RWPE2 (cell line): ENCODE measurements at regions not wholly inside any gene's neighbourhood (a gene's known extent, or its start where the extent isn't known, plus 50 kb on each side); places are given as distances from the start of the nearest gene placed in this dataset.

Experiments used
- ATAC-seq: fragments of 200-7000 bp; cut with Tn5 transposase; 3 replicates; pipeline ENCODE4 v1.9.1; 2021; ENCODE audit warnings: low read depth
- DNase-seq: peaks from one replicate; pipeline ENCODE4 v3.0.0-alpha.2; 2020; ENCODE audit warnings: low spot score
- H3K27ac ChIP-seq: fragments of 450-650 bp; 2 replicates; pipeline ENCODE4 v1.5.1; 2017; ENCODE audit warnings: mild to moderate bottlenecking; ENCODE audit not compliant: poor library complexity, severe bottlenecking
- H3K27me3 ChIP-seq: fragments of 250-450 bp; sonication (Bioruptor Pico); 2 replicates; pipeline ENCODE4 v1.5.1; 2021; ENCODE audit warnings: mild to moderate bottlenecking, moderate library complexity; ENCODE audit not compliant: insufficient read depth, poor library complexity, severe bottlenecking
- H3K36me3 ChIP-seq: fragments of 250-450 bp; sonication (Bioruptor Pico); 2 replicates; pipeline ENCODE4 v1.5.1; 2020; ENCODE audit warnings: low read depth, mild to moderate bottlenecking, moderate library complexity
- H3K4me1 ChIP-seq: fragments of 250-450 bp; sonication (Bioruptor Pico); 2 replicates; pipeline ENCODE4 v1.5.1; 2021; ENCODE audit warnings: mild to moderate bottlenecking, moderate library complexity; ENCODE audit not compliant: insufficient read depth, poor library complexity, severe bottlenecking
- H3K4me3 ChIP-seq: fragments of 250-450 bp; sonication (Bioruptor Pico); 2 replicates; pipeline ENCODE4 v1.5.1; 2021; ENCODE audit warnings: mild to moderate bottlenecking, moderate library complexity; ENCODE audit not compliant: severe bottlenecking
- H3K9me3 ChIP-seq: fragments of 250-450 bp; sonication (Bioruptor Pico); 2 replicates; pipeline ENCODE4 v1.5.1; 2021; ENCODE audit warnings: mild to moderate bottlenecking, moderate library complexity; ENCODE audit not compliant: severe bottlenecking
- TF ChIP-seq, protein P1 (sequence below): fragments of 450-650 bp; IDR thresholded peaks from one replicate; pipeline ENCODE4 v1.5.1; 2017; ENCODE audit warnings: mild to moderate bottlenecking, moderate library complexity; ENCODE audit not compliant: poor library complexity, severe bottlenecking

DNA sequence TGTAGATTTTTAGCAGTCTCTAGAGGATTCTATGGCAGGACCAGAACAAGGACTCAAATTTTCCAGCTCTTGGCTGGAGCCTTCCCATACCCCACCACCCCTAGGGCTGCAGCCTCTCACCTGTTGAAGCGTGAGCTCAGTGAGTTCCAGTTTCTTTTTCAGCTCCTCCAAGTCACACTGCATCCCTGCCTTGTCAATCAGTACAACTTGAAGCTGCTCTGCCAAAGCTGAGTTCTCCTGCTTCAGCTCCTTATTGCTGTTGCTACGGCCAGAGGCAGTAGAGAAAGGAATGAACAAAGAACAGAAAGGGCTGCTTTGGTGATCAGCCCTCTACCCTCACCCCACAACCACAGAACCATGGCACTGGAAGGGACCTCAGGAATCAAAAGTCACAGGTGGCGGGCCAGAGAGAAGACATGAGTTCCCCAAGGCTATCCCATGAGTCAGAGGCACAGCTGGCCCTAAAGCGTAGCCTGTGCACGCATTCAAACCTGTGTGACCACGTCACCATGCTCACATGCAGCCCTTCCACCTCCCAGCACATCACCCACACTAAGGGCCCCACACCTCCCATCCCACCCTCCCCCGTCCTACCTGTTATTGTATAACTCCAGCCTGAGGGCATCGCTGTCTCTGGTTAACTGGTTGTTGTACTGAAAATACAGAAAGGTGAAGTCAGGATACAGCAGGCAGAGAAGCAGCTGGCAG is 83.3 kb upstream of the C2CD4B start:
- DNase-seq (no peak), ATAC-seq (peak; percentile 62)
- no peaks in the 10 kb centered on the region for H3K36me3 ChIP-seq
- TF ChIP-seq, protein P1, sequence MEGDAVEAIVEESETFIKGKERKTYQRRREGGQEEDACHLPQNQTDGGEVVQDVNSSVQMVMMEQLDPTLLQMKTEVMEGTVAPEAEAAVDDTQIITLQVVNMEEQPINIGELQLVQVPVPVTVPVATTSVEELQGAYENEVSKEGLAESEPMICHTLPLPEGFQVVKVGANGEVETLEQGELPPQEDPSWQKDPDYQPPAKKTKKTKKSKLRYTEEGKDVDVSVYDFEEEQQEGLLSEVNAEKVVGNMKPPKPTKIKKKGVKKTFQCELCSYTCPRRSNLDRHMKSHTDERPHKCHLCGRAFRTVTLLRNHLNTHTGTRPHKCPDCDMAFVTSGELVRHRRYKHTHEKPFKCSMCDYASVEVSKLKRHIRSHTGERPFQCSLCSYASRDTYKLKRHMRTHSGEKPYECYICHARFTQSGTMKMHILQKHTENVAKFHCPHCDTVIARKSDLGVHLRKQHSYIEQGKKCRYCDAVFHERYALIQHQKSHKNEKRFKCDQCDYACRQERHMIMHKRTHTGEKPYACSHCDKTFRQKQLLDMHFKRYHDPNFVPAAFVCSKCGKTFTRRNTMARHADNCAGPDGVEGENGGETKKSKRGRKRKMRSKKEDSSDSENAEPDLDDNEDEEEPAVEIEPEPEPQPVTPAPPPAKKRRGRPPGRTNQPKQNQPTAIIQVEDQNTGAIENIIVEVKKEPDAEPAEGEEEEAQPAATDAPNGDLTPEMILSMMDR = no peak
- H3K27ac ChIP-seq = no peak overlapping the region
- H3K4me3 ChIP-seq = no peak overlapping the region
- no peaks in the 10 kb centered on the region for H3K27me3 ChIP-seq
- no peaks in the 10 kb centered on the region for H3K9me3 ChIP-seq
- peaks cover 2% of the 10 kb centered on the region for H3K4me1 ChIP-seq

DNA sequence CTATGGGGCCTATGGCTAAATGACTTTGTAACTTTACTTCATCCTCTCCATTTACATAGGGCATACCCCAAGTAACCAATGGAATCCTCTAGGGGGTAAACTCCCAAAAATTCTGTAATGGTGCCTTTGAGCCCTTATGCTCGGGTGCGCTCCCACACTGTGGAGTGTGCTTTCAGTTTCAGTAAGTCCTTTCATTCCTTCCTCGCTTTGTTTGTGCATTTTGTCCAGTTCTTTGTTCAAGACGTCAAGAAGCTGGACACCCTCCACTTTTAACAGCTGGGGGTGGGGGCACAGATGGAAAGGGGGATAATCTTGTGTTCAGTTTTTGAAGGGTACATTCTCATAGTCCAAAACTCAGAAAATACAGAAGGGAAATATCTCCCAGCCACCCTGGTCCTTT is 84.4 kb upstream of the C2CD4B start:
- ATAC-seq (no peak), DNase-seq (no peak)
- TF ChIP-seq, protein P1 = no peak
- no peaks in the 10 kb centered on the region for H3K27me3 ChIP-seq
- no peak overlapping the region for H3K27ac ChIP-seq
- no peaks in the 10 kb centered on the region for H3K36me3 ChIP-seq
- peaks cover 2% of the 10 kb centered on the region for H3K4me1 ChIP-seq
- no peaks in the 10 kb centered on the region for H3K9me3 ChIP-seq
- no peak overlapping the region for H3K4me3 ChIP-seq

DNA sequence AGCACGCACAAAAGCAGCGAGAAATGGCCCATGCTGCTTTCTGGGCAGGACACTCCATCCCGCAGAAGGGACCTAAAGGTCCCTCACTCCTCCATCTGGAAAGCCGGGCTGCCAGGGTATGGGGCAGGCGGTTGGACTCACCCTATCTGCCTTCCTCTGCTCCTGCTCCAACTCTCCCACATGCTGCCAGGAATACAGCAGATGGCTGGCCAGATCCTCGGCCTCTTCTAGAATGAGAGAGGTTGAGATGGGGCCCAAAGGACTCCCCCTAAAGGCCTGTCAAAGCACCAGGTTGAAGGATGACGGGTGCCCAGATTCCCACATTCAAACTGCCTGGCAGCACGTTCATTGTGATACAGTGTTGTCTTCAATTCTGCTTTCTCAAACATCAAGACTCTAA is 85.1 kb upstream of the C2CD4B start:
- no peaks in the 10 kb centered on the region for H3K9me3 ChIP-seq
- no peak overlapping the region for H3K4me3 ChIP-seq
- H3K27me3 ChIP-seq = no peaks in the 10 kb centered on the region
- H3K4me1 ChIP-seq = peaks cover 2% of the 10 kb centered on the region
- no peaks in the 10 kb centered on the region for H3K36me3 ChIP-seq
- DNase-seq (no peak), ATAC-seq (no peak)
- TF ChIP-seq, protein P1 = no peak
- no peak overlapping the region for H3K27ac ChIP-seq

DNA sequence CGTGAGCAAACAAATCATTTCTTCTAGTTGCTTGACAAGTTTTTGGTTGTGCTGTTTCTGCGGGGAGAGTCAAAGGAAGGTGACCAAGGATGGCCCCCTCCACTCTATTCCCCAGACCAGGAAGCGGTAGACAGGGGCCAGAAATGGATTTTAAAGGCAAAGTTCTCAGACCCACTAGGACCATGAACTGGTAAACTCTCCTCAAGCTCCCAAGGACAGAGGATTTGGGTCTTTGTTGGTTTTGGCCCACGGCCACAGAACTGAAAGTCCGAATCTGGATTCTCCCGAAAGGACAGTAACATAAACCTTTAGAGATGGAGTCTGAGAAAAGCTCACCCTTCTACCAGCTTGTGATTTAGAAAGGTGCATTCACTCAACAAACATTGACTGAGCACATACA is 85.9 kb upstream of the C2CD4B start:
- TF ChIP-seq, protein P1 = no peak
- Histone ChIP-seq H3K27ac (no peak overlapping the region), H3K9me3 (no peaks in the 10 kb centered on the region), H3K27me3 (no peaks in the 10 kb centered on the region), H3K4me3 (no peak overlapping the region), H3K36me3 (no peaks in the 10 kb centered on the region), H3K4me1 (peaks cover 2% of the 10 kb centered on the region)
- no peak for ATAC-seq
- no peak for DNase-seq

DNA sequence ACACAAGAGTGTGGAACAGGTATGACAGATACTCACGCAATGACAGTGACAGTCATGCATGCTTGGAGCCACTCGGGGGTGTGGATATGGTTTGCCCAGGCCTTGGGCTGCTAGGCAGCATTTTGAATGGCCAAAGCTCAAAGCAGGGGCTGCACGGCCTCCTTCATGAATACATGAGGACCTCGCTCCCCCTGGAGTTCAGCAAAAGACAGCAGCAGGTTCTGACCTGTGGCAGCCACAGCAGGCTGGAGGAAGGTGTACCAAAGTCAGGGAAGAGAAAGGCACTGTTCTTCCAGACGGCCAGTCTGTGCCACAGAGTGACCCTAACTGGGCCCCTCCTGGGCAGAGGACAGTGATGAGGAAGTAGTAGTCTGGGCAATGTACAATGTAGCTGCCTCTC is 88.2 kb upstream of the C2CD4B start:
- no peaks in the 10 kb centered on the region for H3K27me3 ChIP-seq
- DNase-seq = no peak
- no peaks in the 10 kb centered on the region for H3K36me3 ChIP-seq
- TF ChIP-seq, protein P1 = no peak
- ATAC-seq = peak; percentile 28; the same call in 2 of the 3 replicates
- H3K4me1 ChIP-seq = peaks cover under 1% of the 10 kb centered on the region
- no peaks in the 10 kb centered on the region for H3K9me3 ChIP-seq
- no peak overlapping the region for H3K27ac ChIP-seq
- H3K4me3 ChIP-seq = no peak overlapping the region
